K562 (cell line): ENCODE measurements at regions not wholly inside any gene's neighbourhood (a gene's known extent, or its start where the extent isn't known, plus 50 kb on each side); places are given as distances from the start of the nearest gene placed in this dataset.

Source experiments
- ATAC-seq: fragments of 200-7000 bp; cut with Tn5 transposase; 3 replicates; pipeline ENCODE4 v1.9.1; 2020; ENCODE audit warnings: moderate library complexity
- BruUV-seq: library from RNA; stranded (reverse); fragments of 400-500 nt; replicated peaks from 2 replicates; lab custom pipeline; 2021; lab: Mats Ljungman, UMichigan
- CTCF ChIA-PET: fragments of 300-600 bp; formaldehyde crosslinking; extraction: SDS; loops from one replicate; lab custom pipeline; 2021; ENCODE audit warnings: low intra/inter-chr PET ratio; lab: Yijun Ruan, JAX
- POLR2A ChIA-PET: fragments of 300-600, 350-650 bp; sonication (Branson Sonifier 250); formaldehyde crosslinking; extraction: SDS; loops from one replicate; lab custom pipeline; 2021; ENCODE audit warnings: antibody characterized with exemption, inconsistent platforms; lab: Yijun Ruan, JAX
- DNase-seq, 4 experiments: peaks; one replicate each; pipeline versions ENCODE4 v3.0.0 to v3.0.0-alpha.2; 2011 to 2018; ENCODE audit warnings: low spot score in 3 of 4, mixed read lengths in 3 of 4; ENCODE audit errors: extremely low read depth in 1 of 4
- FAIRE-seq: peaks from 2 replicates; lab custom pipeline; 2011; peaks lifted over from hg19 to GRCh38; lab: Jason Lieb, UNC
- H2AFZ ChIP-seq: 2 replicates; pipeline ENCODE4 v1.6.0; 2011; ENCODE audit warnings: low read depth, low read length, control low read depth, inconsistent platforms
- H3K27ac ChIP-seq: fragments of 200-600 bp; 3 replicates; pipeline ENCODE4 v1.8.0; 2011; ENCODE audit warnings: low read depth, mild to moderate bottlenecking, control low read depth, inconsistent platforms, low read length, moderate library complexity, mixed read lengths; ENCODE audit errors: extremely low read depth
- H3K27me3 ChIP-seq, 2 experiments: fragments of 300-600 bp in 1 of 2; 2 replicates in 1 of 2; 3 replicates in 1 of 2; pipeline versions ENCODE4 v1.6.0 to v1.8.0; 2011; ENCODE audit warnings: inconsistent platforms in 2 of 2, low read length in 2 of 2, mild to moderate bottlenecking in 1 of 2, mixed read lengths in 1 of 2, moderate library complexity in 1 of 2; ENCODE audit not compliant: control insufficient read depth in 2 of 2, insufficient read depth in 2 of 2
- H3K36me3 ChIP-seq: fragments of 300-600 bp; 3 replicates; pipeline ENCODE4 v1.8.0; 2011; ENCODE audit warnings: mild to moderate bottlenecking, low read length, inconsistent platforms; ENCODE audit not compliant: control insufficient read depth, insufficient read depth
- H3K4me1 ChIP-seq, 2 experiments: fragments of 200-600 bp in 1 of 2; replicated peaks in 1 of 2; 2 replicates in 1 of 2; 3 replicates in 1 of 2; pipeline versions ENCODE4 v1.5.1 to v1.8.0; 2011; ENCODE audit warnings: inconsistent platforms in 2 of 2, low read length in 2 of 2, mild to moderate bottlenecking in 1 of 2, mixed read lengths in 1 of 2, moderate library complexity in 1 of 2; ENCODE audit not compliant: control insufficient read depth in 2 of 2, insufficient read depth in 2 of 2
- H3K4me2 ChIP-seq: 2 replicates; pipeline ENCODE4 v1.6.1; 2011; ENCODE audit warnings: low read length, control low read depth, inconsistent platforms, mixed read lengths; ENCODE audit not compliant: insufficient read depth
- H3K4me3 ChIP-seq: fragments of 200-600 bp; sonication (generic), shearing (Covaris generic); 2 replicates; pipeline ENCODE4 v1.5.1; 2016; ENCODE audit warnings: control low read depth, inconsistent platforms
- H3K79me2 ChIP-seq: fragments of 200-600 bp; 3 replicates; pipeline ENCODE4 v1.8.0; 2011; ENCODE audit warnings: low read length, inconsistent platforms; ENCODE audit not compliant: control insufficient read depth, insufficient read depth
- H3K9ac ChIP-seq, 2 experiments: 2 replicates each; pipeline versions ENCODE4 v1.6.0 to v1.6.1; 2011; ENCODE audit warnings: low read depth in 2 of 2, low read length in 2 of 2, control low read depth in 1 of 2, inconsistent platforms in 1 of 2, mild to moderate bottlenecking in 1 of 2, mixed read lengths in 1 of 2; ENCODE audit not compliant: insufficient read depth in 1 of 2
- H3K9me1 ChIP-seq: one replicate; pipeline ENCODE4 v1.6.0; 2011; ENCODE audit warnings: inconsistent platforms, mild to moderate bottlenecking, low read length, moderate library complexity; ENCODE audit not compliant: control insufficient read depth, insufficient read depth
- H3K9me3 ChIP-seq: replicated peaks from 2 replicates; pipeline ENCODE4 v1.5.1; 2011; ENCODE audit warnings: low read depth, low read length, inconsistent platforms; ENCODE audit not compliant: control insufficient read depth, insufficient read depth
- H4K20me1 ChIP-seq: replicated peaks from 2 replicates; pipeline ENCODE4 v1.6.1; 2011; ENCODE audit warnings: low read length, inconsistent platforms, mixed read lengths; ENCODE audit not compliant: control insufficient read depth, insufficient read depth
- MIER1 ChIP-seq: fragments of 450-650 bp; IDR thresholded peaks from 2 replicates; pipeline ENCODE4 v1.6.1; 2016; ENCODE audit warnings: antibody characterized with exemption, mild to moderate bottlenecking, low read depth
- RBM25 ChIP-seq: fragments of 200-400 bp; formaldehyde crosslinking; IDR thresholded peaks from 2 replicates; pipeline ENCODE4 v1.6.1; 2018; ENCODE audit warnings: low read length, low read depth, moderate library complexity; ENCODE audit not compliant: severe bottlenecking
- TAF7 ChIP-seq: fragments of 450-650 bp; IDR thresholded peaks from 2 replicates; pipeline ENCODE4 v1.6.1; 2016; ENCODE audit warnings: missing genetic modification characterization, missing compliant biosample characterization
- TAF9B ChIP-seq: fragments of 450-650 bp; IDR thresholded peaks from 2 replicates; pipeline ENCODE4 v1.6.1; 2018; ENCODE audit warnings: mild to moderate bottlenecking; ENCODE audit not compliant: partially characterized antibody
- ZFX ChIP-seq: sonication (generic); formaldehyde crosslinking; IDR thresholded peaks from 2 replicates; pipeline ENCODE4 v1.8.0; 2022; ENCODE audit warnings: mild to moderate bottlenecking, missing genetic modification reagents, moderate library complexity
- ZNF175 ChIP-seq: fragments of 200-800 bp; sonication (Bioruptor generic); IDR thresholded peaks from 2 replicates; pipeline ENCODE4 v1.6.1; 2016; ENCODE audit warnings: low read depth, mild to moderate bottlenecking, missing genetic modification characterization, missing compliant biosample characterization
- ZNF766 ChIP-seq: fragments of 200-800 bp; sonication (Bioruptor generic); conservative IDR thresholded peaks from 2 replicates; pipeline ENCODE4 v1.6.1; 2016; ENCODE audit warnings: missing genetic modification characterization, missing compliant biosample characterization
- WGBS: fragments of 100-300 bp; shearing (Covaris generic); methylation state at CpG from one replicate; pipeline ENCODE4 v1.1.6; 2016; ENCODE audit warnings: low coverage, mixed read lengths; ENCODE audit not compliant: insufficient coverage; ENCODE audit errors: missing lambda C conversion rate; 5-methylcytosine and 5-hydroxymethylcytosine counted together
- in situ Hi-C: fragments of 300-500 bp; cut with MboI; formaldehyde crosslinking; loops from 4 replicates; pipeline ENCODE4 v1.15.0; 2018; ENCODE audit warnings: inconsistent platforms, mixed read lengths
- intact Hi-C: fragments of 100-400 bp; cut with micrococcal nuclease; formaldehyde crosslinking; loops from 2 replicates; pipeline ENCODE4 v1.14.2; 2022
- TF ChIP-seq, protein P1 (sequence below): fragments of 450-650 bp; IDR thresholded peaks from 2 replicates; pipeline ENCODE4 v1.6.1; 2016; ENCODE audit warnings: low read depth, mild to moderate bottlenecking, moderate library complexity

DNA sequence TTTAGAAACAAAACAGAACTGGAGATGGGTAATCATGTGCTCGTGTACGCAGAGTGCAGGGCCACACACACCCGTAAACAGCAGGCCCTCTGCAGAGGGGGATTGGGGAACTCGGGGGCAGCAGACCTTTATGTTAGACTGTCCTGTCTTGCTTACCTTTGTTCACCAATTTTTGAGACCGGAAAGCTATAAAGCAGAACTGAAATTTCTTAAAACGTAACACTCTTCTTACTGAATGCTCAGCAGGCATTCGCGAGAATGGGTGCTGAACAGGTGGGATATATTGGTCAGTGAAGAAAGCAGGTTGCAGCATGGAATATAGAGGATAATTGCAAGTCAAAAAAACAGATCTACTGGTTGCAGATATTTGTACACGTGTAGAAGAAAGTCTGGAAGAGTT, 211.1 kb downstream of the BMP7 start:
- H3K4me1 ChIP-seq = no peaks in the 10 kb centered on the region
- CTCF ChIA-PET = no interaction called here
- WGBS = under 1% methylated on average over 9 of the region's 9 CpGs

DNA sequence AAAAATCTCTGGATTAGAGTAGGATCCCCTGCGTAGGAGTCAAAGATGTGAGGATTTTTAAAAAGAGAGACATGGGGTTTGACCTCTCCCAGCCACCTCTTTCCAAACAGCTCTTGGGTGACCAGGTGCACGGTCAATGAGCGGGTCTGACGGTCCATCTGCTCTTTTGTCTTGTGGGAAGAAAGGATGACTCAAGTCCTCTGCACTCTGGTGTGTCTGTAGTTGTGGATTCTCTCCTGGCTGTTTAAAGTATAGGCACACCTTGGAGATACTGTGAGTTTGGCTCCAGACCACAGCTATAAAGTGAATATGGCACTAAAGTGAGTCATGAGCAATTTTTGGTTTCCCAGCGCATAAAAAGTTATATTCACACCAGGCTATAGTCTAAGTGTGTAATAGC, 209.8 kb downstream of the BMP7 start:
- BruUV-seq = no TSS peak
- no peaks in the 10 kb centered on the region for H3K79me2 ChIP-seq
- in situ Hi-C loops = no loop called here
- H2AFZ ChIP-seq = no peak overlapping the region
- H3K27ac ChIP-seq = no peak overlapping the region
- DNase-seq = no peak
- no peak for ATAC-seq
- H4K20me1 ChIP-seq = no peaks in the 10 kb centered on the region
- no peak for FAIRE-seq
- H3K9me3 ChIP-seq = no peaks in the 10 kb centered on the region
- H3K9me1 ChIP-seq = no peaks in the 10 kb centered on the region
- H3K4me1 ChIP-seq = no peaks in the 10 kb centered on the region
- ChIA-PET CTCF (no interaction called here), POLR2A (no interaction called here)
- peaks cover 18 to 29% of the 10 kb centered on the region in 2 experiments; a peak in 4 of 5 replicates for H3K27me3 ChIP-seq
- H3K36me3 ChIP-seq = no peaks in the 10 kb centered on the region
- H3K4me2 ChIP-seq = no peak overlapping the region
- TF ChIP-seq RBM25 (no peak), ZNF175 (CRISPR knock-in tag) (no peak), TAF7 (tag) (no peak), ZFX (CRISPR knock-in tag) (no peak), ZNF766 (CRISPR knock-in tag) (no peak)
- H3K4me3 ChIP-seq = no peak overlapping the region
- 4% methylated on average over 5 of the region's 5 CpGs for WGBS
- no peak overlapping the region for H3K9ac ChIP-seq
- intact Hi-C loops = no loop called here

More for the DNA sequence above, 211.1 kb downstream of the BMP7 start:
- H3K4me3 ChIP-seq = no peak overlapping the region
- FAIRE-seq = no peak
- H3K4me2 ChIP-seq = no peak overlapping the region
- POLR2A ChIA-PET = no interaction called here
- H3K9ac ChIP-seq = no peak overlapping the region
- ATAC-seq = no peak
- H3K79me2 ChIP-seq = no peaks in the 10 kb centered on the region
- H4K20me1 ChIP-seq = 0 out of 2 replicates have a peak, but pooled peaks cover under 1% of the 10 kb centered on the region
- in situ Hi-C loops (no loop called here), intact Hi-C loops (no loop called here)
- H3K36me3 ChIP-seq = no peaks in the 10 kb centered on the region
- H2AFZ ChIP-seq = no peak overlapping the region
- DNase-seq = no peak
- H3K9me3 ChIP-seq = no peaks in the 10 kb centered on the region
- no TSS peak for BruUV-seq
- no peak overlapping the region for H3K27ac ChIP-seq
- H3K27me3 ChIP-seq = peaks cover 10 to 26% of the 10 kb centered on the region in 2 experiments; a peak in 4 of 5 replicates
- no peaks in the 10 kb centered on the region for H3K9me1 ChIP-seq
- no peak for TF ChIP-seq MIER1
- TF ChIP-seq, protein P1, sequence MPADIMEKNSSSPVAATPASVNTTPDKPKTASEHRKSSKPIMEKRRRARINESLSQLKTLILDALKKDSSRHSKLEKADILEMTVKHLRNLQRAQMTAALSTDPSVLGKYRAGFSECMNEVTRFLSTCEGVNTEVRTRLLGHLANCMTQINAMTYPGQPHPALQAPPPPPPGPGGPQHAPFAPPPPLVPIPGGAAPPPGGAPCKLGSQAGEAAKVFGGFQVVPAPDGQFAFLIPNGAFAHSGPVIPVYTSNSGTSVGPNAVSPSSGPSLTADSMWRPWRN = no peak
- TF ChIP-seq TAF9B = no peak
